Hematopoietic multipotent progenitor cell treated with erythropoietin and hydrocortisone succinate and interleukin-3 and kit ligand, for 17 days (in vitro differentiated cells): ENCODE measurements at regions not wholly inside any gene's neighbourhood (a gene's known extent, or its start where the extent isn't known, plus 50 kb on each side); places are given as distances from the start of the nearest gene placed in this dataset.

Source experiments
- DNase-seq: peaks from one replicate; pipeline ENCODE4 v3.0.0-alpha.2; 2015; ENCODE audit warnings: low spot score

- no peak for DNase-seq
Observed at GRCh38 chr2:221063568-221063967, 508.5 kb downstream of the EPHA4 start.

GRCh38 chr2:221064058-221064854 lies 507.8 kb downstream of the EPHA4 start:
- DNase-seq, result no peak

GRCh38 chr2:221064880-221065279 lies 507.2 kb downstream of the EPHA4 start:
- no peak for DNase-seq

- DNase-seq, result no peak
Observed at GRCh38 chr2:221068123-221068522, 504.0 kb downstream of the EPHA4 start.

GRCh38 chr2:221070106-221070505 lies 502.0 kb downstream of the EPHA4 start:
- DNase-seq, result no peak

GRCh38 chr2:221073326-221074049 lies 498.6 kb downstream of the EPHA4 start:
- no peak for DNase-seq

- DNase-seq, result no peak
Observed at GRCh38 chr2:221074238-221074637, 497.9 kb downstream of the EPHA4 start.

GRCh38 chr2:221075203-221075602 lies 496.9 kb downstream of the EPHA4 start:
- DNase-seq, result no peak

GRCh38 chr2:221077251-221077650 lies 494.9 kb downstream of the EPHA4 start:
- no peak for DNase-seq

- DNase-seq, result no peak
Observed at GRCh38 chr2:221077799-221078198, 494.3 kb downstream of the EPHA4 start.

GRCh38 chr2:221085341-221085900 lies 486.7 kb downstream of the EPHA4 start:
- DNase-seq, result no peak

GRCh38 chr2:221085936-221086335 lies 486.2 kb downstream of the EPHA4 start:
- DNase-seq, result no peak

- no peak for DNase-seq
Observed at GRCh38 chr2:221087779-221088178, 484.3 kb downstream of the EPHA4 start.

GRCh38 chr2:221088506-221088905 lies 483.6 kb downstream of the EPHA4 start:
- no peak for DNase-seq

- no peak for DNase-seq
Observed at GRCh38 chr2:221095356-221095755, 476.7 kb downstream of the EPHA4 start.

- DNase-seq, result no peak
Observed at GRCh38 chr2:221096706-221097567, 475.2 kb downstream of the EPHA4 start.

GRCh38 chr2:221097568-221097915 lies 474.6 kb downstream of the EPHA4 start:
- DNase-seq, result no peak

GRCh38 chr2:221097949-221098348 lies 474.2 kb downstream of the EPHA4 start:
- DNase-seq, result no peak

GRCh38 chr2:221100467-221101089 lies 471.5 kb downstream of the EPHA4 start:
- no peak for DNase-seq

- no peak for DNase-seq
Observed at GRCh38 chr2:221102896-221103688, 469.0 kb downstream of the EPHA4 start.

- no peak for DNase-seq
Observed at GRCh38 chr2:221103930-221104329, 468.2 kb downstream of the EPHA4 start.
